GM23338 (cell line): ENCODE measurements at regions not wholly inside any gene's neighbourhood (a gene's known extent, or its start where the extent isn't known, plus 50 kb on each side); places are given as distances from the start of the nearest gene placed in this dataset.

Experiments
- ATAC-seq: fragments of 200-7000 bp; cut with Tn5 transposase; 3 replicates; pipeline ENCODE4 v1.9.1; 2020
- DNase-seq: peaks from one replicate; pipeline ENCODE4 v3.0.0-alpha.2; 2015; ENCODE audit warnings: low spot score
- H2AFZ ChIP-seq: fragments of 200-600 bp; sonication (generic); 2 replicates; pipeline ENCODE4 v1.8.0; 2016; ENCODE audit warnings: antibody characterized with exemption, mild to moderate bottlenecking, moderate library complexity
- H3F3A ChIP-seq: fragments of 200-600 bp; sonication (generic); replicated peaks from 2 replicates; pipeline ENCODE4 v1.8.0; 2017; ENCODE audit warnings: antibody characterized with exemption, mixed run types, low read depth
- H3K27ac ChIP-seq: fragments of 200-600 bp; sonication (generic); 2 replicates; pipeline ENCODE4 v1.6.1; 2016; ENCODE audit warnings: low read depth
- H3K27me3 ChIP-seq: fragments of 200-600 bp; sonication (generic); 2 replicates; pipeline ENCODE4 v1.8.0; 2016; ENCODE audit warnings: mild to moderate bottlenecking, mixed run types, moderate library complexity; ENCODE audit not compliant: insufficient read depth
- H3K36me3 ChIP-seq: fragments of 200-600 bp; sonication (generic); 2 replicates; pipeline ENCODE4 v1.8.0; 2016; ENCODE audit warnings: mild to moderate bottlenecking; ENCODE audit not compliant: insufficient read depth
- H3K4me1 ChIP-seq: fragments of 200-600 bp; sonication (generic); 2 replicates; pipeline ENCODE4 v1.8.0; 2016; ENCODE audit warnings: mild to moderate bottlenecking, moderate library complexity; ENCODE audit not compliant: insufficient read depth
- H3K4me2 ChIP-seq: fragments of 200-600 bp; sonication (generic); 2 replicates; pipeline ENCODE4 v1.7.1; 2017; ENCODE audit warnings: mixed run types
- H3K4me3 ChIP-seq: fragments of 200-600 bp; sonication (generic); 2 replicates; pipeline ENCODE4 v1.6.1; 2016; ENCODE audit warnings: mixed run types
- H3K79me2 ChIP-seq: fragments of 200-600 bp; sonication (generic); replicated peaks from 2 replicates; pipeline ENCODE4 v1.8.0; 2017; ENCODE audit warnings: mild to moderate bottlenecking; ENCODE audit not compliant: insufficient read depth
- H3K9me2 ChIP-seq: fragments of 200-600 bp; sonication (generic); 2 replicates; pipeline ENCODE4 v1.8.0; 2017; ENCODE audit not compliant: insufficient read depth
- H4K20me1 ChIP-seq: fragments of 200-600 bp; sonication (generic); replicated peaks from 2 replicates; pipeline ENCODE4 v1.8.0; 2017; ENCODE audit warnings: mild to moderate bottlenecking; ENCODE audit not compliant: insufficient read depth
- H3K27ac Mint-ChIP-seq: 2 replicates; pipeline ENCODE4 v1.8.0; 2020; ENCODE audit warnings: inconsistent platforms, mild to moderate bottlenecking, moderate library complexity, mixed read lengths
- H3K27me3 Mint-ChIP-seq: 3 replicates; pipeline ENCODE4 v1.8.0; 2022; ENCODE audit warnings: low read depth, mild to moderate bottlenecking, moderate library complexity, mixed read lengths, inconsistent platforms; ENCODE audit not compliant: insufficient read depth, poor library complexity
- H3K36me3 Mint-ChIP-seq: 3 replicates; pipeline ENCODE4 v1.8.0; 2021; ENCODE audit warnings: low read depth, mild to moderate bottlenecking, inconsistent platforms, moderate library complexity, mixed read lengths
- H3K4me1 Mint-ChIP-seq: 3 replicates; pipeline ENCODE4 v1.8.0; 2020; ENCODE audit warnings: mild to moderate bottlenecking, inconsistent platforms, mixed read lengths
- H3K4me3 Mint-ChIP-seq: 3 replicates; pipeline ENCODE4 v1.8.0; 2021; ENCODE audit warnings: moderate library complexity, mild to moderate bottlenecking, inconsistent platforms, mixed read lengths
- H3K9me3 Mint-ChIP-seq: 3 replicates; pipeline ENCODE4 v1.8.0; 2020; ENCODE audit warnings: moderate library complexity, mild to moderate bottlenecking, inconsistent platforms, mixed read lengths
- CREB1 ChIP-seq: fragments of 250-450 bp; sonication (Bioruptor Pico); IDR thresholded peaks from 2 replicates; pipeline ENCODE4 v1.5.0; 2020; ENCODE audit warnings: low read depth, mild to moderate bottlenecking, moderate library complexity
- ETS1 ChIP-seq: IDR thresholded peaks from 2 replicates; pipeline ENCODE4 v1.6.1; 2016; ENCODE audit warnings: antibody characterized with exemption
- EZH2 ChIP-seq: fragments of 200-600 bp; sonication (generic); IDR thresholded peaks from one replicate; pipeline ENCODE4 v1.8.0; 2017; ENCODE audit warnings: antibody characterized with exemption, mild to moderate bottlenecking, low read depth; ENCODE audit not compliant: unreplicated experiment
- EZH2phosphoT487 ChIP-seq: fragments of 200-600 bp; sonication (generic); IDR thresholded peaks from one replicate; pipeline ENCODE4 v1.8.1; 2018; ENCODE audit warnings: antibody characterized with exemption; ENCODE audit not compliant: unreplicated experiment
- JUNB ChIP-seq: IDR thresholded peaks from one replicate; pipeline ENCODE4 v1.6.1; 2016; ENCODE audit warnings: antibody characterized with exemption; ENCODE audit not compliant: unreplicated experiment
- REST ChIP-seq: IDR thresholded peaks from one replicate; pipeline ENCODE4 v1.6.1; 2018; ENCODE audit warnings: antibody characterized with exemption; ENCODE audit not compliant: unreplicated experiment
- ZNF114 ChIP-seq: fragments of 250-450 bp; sonication (Bioruptor Pico); IDR thresholded peaks from 2 replicates; pipeline ENCODE4 v1.5.0; 2020; ENCODE audit warnings: mild to moderate bottlenecking, moderate library complexity

- H3K4me2 ChIP-seq = no peak overlapping the region
- peaks cover 9% of the 10 kb centered on the region for H3K27me3 Mint-ChIP-seq
- peaks cover 3% of the 10 kb centered on the region; the same call in 1 of the 2 replicates for H3K27me3 ChIP-seq
- peaks cover 5% of the 10 kb centered on the region for H3K9me3 Mint-ChIP-seq
- no peak overlapping the region for H3K27ac Mint-ChIP-seq
- no peak overlapping the region for H3K27ac ChIP-seq
- H3K36me3 ChIP-seq = no peaks in the 10 kb centered on the region
- no peaks in the 10 kb centered on the region for H4K20me1 ChIP-seq
- H3K4me3 ChIP-seq = no peak overlapping the region
- H2AFZ ChIP-seq = no peak overlapping the region
- ATAC-seq = peak; percentile 76
- H3F3A ChIP-seq = no peaks in the 10 kb centered on the region
- no peak overlapping the region for H3K4me3 Mint-ChIP-seq
- peak; percentile 47 for DNase-seq
- H3K4me1 Mint-ChIP-seq = peaks cover 12% of the 10 kb centered on the region; the same call in 1 of the 3 replicates
- H3K36me3 Mint-ChIP-seq = peaks cover 3% of the 10 kb centered on the region
- no peaks in the 10 kb centered on the region for H3K4me1 ChIP-seq
- no peaks in the 10 kb centered on the region for H3K9me2 ChIP-seq
- TF ChIP-seq CREB1 (CRISPR knock-in tag) (0 out of 2 replicates have a peak, but pooled peaks have one; percentile 25), JUNB (no peak)
- H3K79me2 ChIP-seq = no peaks in the 10 kb centered on the region
Observed at GRCh38 chrX:39682778-39683177, 415.0 kb downstream of the BCOR start.

- Histone ChIP-seq H3K4me1 (peaks cover 14% of the 10 kb centered on the region), H4K20me1 (no peaks in the 10 kb centered on the region), H3K27ac (no peak overlapping the region), H3K79me2 (no peaks in the 10 kb centered on the region), H3K9me2 (no peaks in the 10 kb centered on the region), H3K36me3 (no peaks in the 10 kb centered on the region), H3K4me3 (peak overlapping the region; percentile 67; the same call in 1 of the 2 replicates), H2AFZ (no peak overlapping the region), H3K27me3 (peaks cover 8% of the 10 kb centered on the region; the same call in 1 of the 2 replicates), H3K4me2 (peak overlapping the region; percentile 66), H3F3A (no peaks in the 10 kb centered on the region)
- ATAC-seq (no peak), DNase-seq (no peak)
- H3K27ac Mint-ChIP-seq = no peak overlapping the region
- no peaks in the 10 kb centered on the region for H3K9me3 Mint-ChIP-seq
- no peaks in the 10 kb centered on the region; the same call in 2 of the 3 replicates for H3K36me3 Mint-ChIP-seq
- no peak for TF ChIP-seq REST
- no peak for TF ChIP-seq ETS1
- TF ChIP-seq JUNB = no peak
- TF ChIP-seq EZH2 = no peak
- TF ChIP-seq EZH2phosphoT487 = no peak
- no peak for TF ChIP-seq CREB1 (CRISPR knock-in tag)
- TF ChIP-seq ZNF114 (CRISPR knock-in tag) = no peak
- peaks cover 30% of the 10 kb centered on the region for H3K4me1 Mint-ChIP-seq
- H3K27me3 Mint-ChIP-seq = peaks cover 9% of the 10 kb centered on the region
- H3K4me3 Mint-ChIP-seq = no peak overlapping the region
Observed at GRCh38 chrX:39688219-39688575, 409.6 kb downstream of the BCOR start.
